ENCODE measurements at regions not wholly inside any gene's neighbourhood (a gene's known extent, or its start where the extent isn't known, plus 50 kb on each side); places are given as distances from the start of the nearest gene placed in this dataset.

- Histone ChIP-seq H3K27me3 (ENCODE audit: insufficient read depth, low read length) (no peaks in the 10 kb centered on the region), H2AFZ (ENCODE audit: low read length) (no peak overlapping the region), H3K79me2 (ENCODE audit: insufficient read depth, low read length) (no peaks in the 10 kb centered on the region), H3K4me2 (ENCODE audit: low read length) (no peak overlapping the region), H3K9ac (ENCODE audit: low read length) (no peak overlapping the region), H3K36me3 (ENCODE audit: insufficient read depth, low read length) (no peaks in the 10 kb centered on the region), H3K9me2 (ENCODE audit: low read depth, low read length) (no peaks in the 10 kb centered on the region), H3F3A (ENCODE audit: insufficient read depth, low read length) (no peaks in the 10 kb centered on the region), H3K9me3 (ENCODE audit: low read length) (no peaks in the 10 kb centered on the region), H3K4me3 (ENCODE audit: low read depth, low read length, poor library complexity, severe bottlenecking) (no peak overlapping the region), H4K20me1 (ENCODE audit: insufficient read depth, low read length) (no peaks in the 10 kb centered on the region), H3K4me1 (ENCODE audit: insufficient read depth, low read length, severe bottlenecking) (no peaks in the 10 kb centered on the region), H3K27ac (ENCODE audit: low read depth, low read length, poor library complexity, severe bottlenecking) (no peak overlapping the region)
- TF ChIP-seq CTCF (IDR thresholded peaks at IDR 0.05; ENCODE audit: low read length), result no peak
- TF ChIP-seq EZH2 (IDR thresholded peaks at IDR 0.05; ENCODE audit: borderline replicate concordance, low read length), result no peak
Measured at GRCh38 chr5:167489202-167489601, 802.2 kb upstream of the WWC1 start.

DNA sequence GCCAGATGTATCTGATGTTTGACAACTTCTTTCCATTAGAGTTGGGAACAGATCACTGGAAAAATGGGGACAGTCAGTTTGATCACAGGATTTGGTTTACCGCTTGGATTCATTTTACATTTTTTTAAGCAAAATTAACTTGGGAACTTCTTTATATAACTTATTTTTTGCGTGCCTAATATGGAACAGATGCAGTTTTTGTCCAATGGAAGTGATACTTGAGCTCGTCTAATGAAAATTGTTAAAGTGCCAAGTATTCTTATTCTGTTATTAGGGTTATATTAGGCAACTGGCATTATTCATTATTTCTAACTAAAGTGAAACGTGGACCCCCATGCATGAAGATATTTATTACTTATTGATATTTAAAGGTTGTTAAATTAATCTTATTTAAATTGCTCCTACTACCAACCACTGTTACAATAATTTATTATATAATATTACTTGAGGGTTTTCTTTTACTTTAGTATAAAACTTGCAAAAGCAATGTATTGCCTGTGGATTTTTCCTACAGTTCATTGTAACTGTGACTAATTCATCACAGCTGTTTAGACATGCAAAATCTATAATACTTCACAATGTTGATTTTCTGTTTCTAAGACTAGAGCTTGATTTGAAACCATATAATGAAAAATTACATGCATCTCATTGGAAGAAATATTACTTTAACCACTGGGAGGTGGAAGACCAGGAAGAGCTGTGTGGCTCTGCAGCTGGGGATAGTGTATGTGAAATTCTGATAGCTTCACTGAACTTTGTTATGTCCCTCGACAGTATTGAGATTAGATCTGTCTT, 787.3 kb upstream of the WWC1 start:
- Histone ChIP-seq H3K4me1 (ENCODE audit: insufficient read depth, low read length, severe bottlenecking) (no peaks in the 10 kb centered on the region), H4K20me1 (ENCODE audit: insufficient read depth, low read length) (no peaks in the 10 kb centered on the region), H3F3A (ENCODE audit: insufficient read depth, low read length) (no peaks in the 10 kb centered on the region), H3K79me2 (ENCODE audit: insufficient read depth, low read length) (no peaks in the 10 kb centered on the region), H3K27me3 (ENCODE audit: insufficient read depth, low read length) (no peaks in the 10 kb centered on the region), H3K9me2 (ENCODE audit: low read depth, low read length) (no peaks in the 10 kb centered on the region), H3K9ac (ENCODE audit: low read length) (no peak overlapping the region), H3K27ac (ENCODE audit: low read depth, low read length, poor library complexity, severe bottlenecking) (no peak overlapping the region), H3K9me3 (ENCODE audit: low read length) (no peaks in the 10 kb centered on the region), H3K36me3 (ENCODE audit: insufficient read depth, low read length) (no peaks in the 10 kb centered on the region), H2AFZ (ENCODE audit: low read length) (no peak overlapping the region), H3K4me2 (ENCODE audit: low read length) (no peak overlapping the region), H3K4me3 (ENCODE audit: low read depth, low read length, poor library complexity, severe bottlenecking) (no peak overlapping the region)
- TF ChIP-seq EZH2 (IDR thresholded peaks at IDR 0.05; ENCODE audit: borderline replicate concordance, low read length), result no peak
- TF ChIP-seq CTCF (IDR thresholded peaks at IDR 0.05; ENCODE audit: low read length), result no peak

DNA sequence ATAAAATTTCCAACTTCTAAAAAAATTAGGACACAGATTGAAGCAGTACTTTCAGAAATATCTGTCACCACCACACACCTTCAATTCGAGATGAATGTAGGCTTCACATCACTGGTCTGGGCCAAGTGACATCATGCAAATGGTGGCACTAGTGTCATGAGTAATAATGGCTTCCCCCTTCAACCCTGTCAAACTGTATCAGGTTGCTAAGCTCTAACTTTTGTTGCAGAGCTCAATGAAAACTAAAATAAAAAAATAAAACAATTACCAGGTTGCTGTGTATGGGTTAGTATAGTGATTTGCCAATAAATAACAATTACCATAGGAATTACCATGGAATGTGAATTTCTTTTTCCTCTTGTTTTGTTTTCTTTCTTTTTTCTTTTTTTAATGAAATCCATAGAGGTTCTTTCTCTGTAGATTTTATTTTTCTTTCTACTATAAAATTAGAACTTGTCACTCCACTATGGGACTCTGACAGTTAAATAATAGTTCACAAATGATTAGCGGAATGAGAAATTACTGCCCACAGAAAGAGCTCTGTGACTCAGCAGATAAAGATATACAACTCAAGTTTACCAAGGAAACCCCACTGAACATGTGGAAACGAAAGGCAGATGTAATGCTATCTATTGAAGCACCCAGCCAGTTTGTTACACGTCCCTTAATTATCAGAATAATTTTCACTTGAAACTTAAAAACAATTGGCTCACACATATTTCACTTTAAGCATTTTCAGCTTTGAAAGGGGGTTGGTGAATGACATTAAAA, 783.8 kb upstream of the WWC1 start:
- no peaks in the 10 kb centered on the region for H3K9me3 ChIP-seq (ENCODE audit: low read length)

More for the DNA sequence above, 783.8 kb upstream of the WWC1 start:
- no peak for TF ChIP-seq CTCF (IDR thresholded peaks at IDR 0.05; ENCODE audit: low read length)
- no peak for TF ChIP-seq EZH2 (IDR thresholded peaks at IDR 0.05; ENCODE audit: borderline replicate concordance, low read length)
- no peak overlapping the region for H3K4me3 ChIP-seq (ENCODE audit: low read depth, low read length, poor library complexity, severe bottlenecking)
- H3K9ac ChIP-seq (ENCODE audit: low read length), result no peak overlapping the region
- H3K9me2 ChIP-seq (ENCODE audit: low read depth, low read length), result no peaks in the 10 kb centered on the region
- H3K4me2 ChIP-seq (ENCODE audit: low read length), result no peak overlapping the region
- H3F3A ChIP-seq (ENCODE audit: insufficient read depth, low read length), result no peaks in the 10 kb centered on the region
- no peak overlapping the region for H3K27ac ChIP-seq (ENCODE audit: low read depth, low read length, poor library complexity, severe bottlenecking)
- no peaks in the 10 kb centered on the region for H3K4me1 ChIP-seq (ENCODE audit: insufficient read depth, low read length, severe bottlenecking)
- H3K27me3 ChIP-seq (ENCODE audit: insufficient read depth, low read length), result no peaks in the 10 kb centered on the region
- no peak overlapping the region for H2AFZ ChIP-seq (ENCODE audit: low read length)
- no peaks in the 10 kb centered on the region for H3K79me2 ChIP-seq (ENCODE audit: insufficient read depth, low read length)
- H4K20me1 ChIP-seq (ENCODE audit: insufficient read depth, low read length), result no peaks in the 10 kb centered on the region
- no peaks in the 10 kb centered on the region for H3K36me3 ChIP-seq (ENCODE audit: insufficient read depth, low read length)
